ENCODE measurements at regions not wholly inside any gene's neighbourhood (a gene's known extent, or its start where the extent isn't known, plus 50 kb on each side); places are given as distances from the start of the nearest gene placed in this dataset.
A peak's percentile ranks its signal among the peaks of the same experiment; 100 is the strongest.

GRCh38 chr5:8332666-8333445, 463.9 kb downstream of the MTRR start:
- DNase-seq: no peak

- no peak for DNase-seq
These were observed 464.5 kb downstream of the MTRR start for GRCh38 chr5:8333485-8333884.

DNA sequence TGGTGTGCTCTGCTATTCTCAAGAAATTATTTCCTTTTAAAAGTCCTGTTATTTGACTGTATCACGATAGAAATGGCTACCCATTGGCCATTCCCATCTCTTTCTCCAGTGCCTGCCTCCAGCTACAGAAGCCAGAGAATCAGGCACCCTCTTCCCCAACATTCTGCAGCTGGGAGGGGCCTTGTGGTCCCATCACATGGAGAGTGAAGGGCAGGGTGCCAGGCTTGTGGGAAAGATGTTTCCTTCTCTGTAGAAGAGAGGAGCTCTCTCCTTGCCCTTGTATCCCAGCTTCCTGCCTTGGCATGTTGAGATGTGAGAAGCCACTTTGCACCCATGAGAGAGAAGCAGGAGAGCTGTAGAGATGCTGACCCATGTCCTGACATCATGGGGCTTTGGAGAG, 465.0 kb downstream of the MTRR start:
- DNase-seq: no peak

DNA sequence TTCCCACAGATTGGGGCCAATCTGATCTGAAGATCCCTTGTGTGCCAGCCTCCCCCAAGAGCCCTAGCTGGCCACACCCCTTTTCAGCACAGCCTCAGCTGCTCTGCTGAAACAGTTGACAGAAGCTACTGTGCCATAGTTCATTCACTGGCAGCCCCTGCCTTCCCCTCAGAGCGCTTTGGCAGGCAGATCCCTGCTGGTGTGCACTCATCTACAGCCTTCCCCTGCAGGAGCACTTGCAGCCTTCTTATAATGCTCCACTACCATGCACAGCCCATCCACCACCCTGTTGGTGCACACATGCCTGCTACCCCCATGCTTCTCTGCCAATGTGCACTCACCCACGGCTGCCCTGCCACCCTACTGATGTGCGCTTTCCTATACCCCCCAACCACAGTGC, 471.3 kb downstream of the MTRR start:
- no peak for DNase-seq

DNA sequence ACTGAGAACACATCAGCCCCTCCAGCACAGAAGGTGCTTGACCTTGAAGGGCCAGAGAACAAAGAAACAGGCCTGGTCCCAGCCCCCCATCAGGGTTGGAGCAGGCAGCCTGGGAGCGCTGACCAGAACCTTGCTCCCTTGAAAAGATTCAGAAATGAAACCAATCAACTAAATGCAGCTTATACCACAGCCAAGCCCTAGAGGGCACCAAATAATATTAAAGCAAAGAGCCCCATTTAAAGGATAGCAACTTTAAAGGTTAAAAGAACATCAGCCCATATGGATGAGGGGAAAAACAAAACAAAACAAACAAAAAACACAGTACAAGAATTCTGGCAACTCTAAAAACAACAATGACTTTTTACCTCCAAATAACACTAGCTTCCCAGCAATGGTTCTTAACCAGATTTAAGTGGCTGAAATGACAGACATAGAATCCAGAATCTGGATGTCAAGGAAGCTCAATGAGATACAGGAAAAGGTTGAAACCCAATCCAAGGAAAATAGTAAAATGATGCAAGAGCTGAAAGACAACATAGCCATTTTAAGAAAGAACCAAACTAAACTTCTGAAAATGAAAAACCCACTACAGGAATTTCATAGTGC, 471.9 kb downstream of the MTRR start:
- DNase-seq: peak; percentile 85

DNA sequence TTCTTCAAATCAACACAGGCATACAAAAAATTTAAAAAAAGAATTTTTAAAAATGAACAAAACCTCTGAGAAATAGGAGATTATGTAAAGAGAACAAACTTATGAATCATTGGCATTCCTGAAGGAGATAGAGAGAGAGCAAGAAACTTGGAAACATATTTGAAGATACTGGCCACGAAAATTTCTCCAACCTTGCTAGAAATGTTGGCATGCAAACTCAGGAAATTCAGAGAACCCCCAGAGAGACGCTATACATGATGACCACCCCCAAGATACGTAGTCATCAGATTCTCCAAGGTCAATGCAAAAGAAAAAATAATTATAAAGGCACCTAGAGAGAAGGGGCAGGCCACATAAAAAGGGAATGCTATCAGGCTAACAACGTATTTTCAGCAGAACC, 472.5 kb downstream of the MTRR start:
- DNase-seq: no peak

- no peak for DNase-seq
These were observed 479.0 kb downstream of the MTRR start for GRCh38 chr5:8347984-8348383.

DNA sequence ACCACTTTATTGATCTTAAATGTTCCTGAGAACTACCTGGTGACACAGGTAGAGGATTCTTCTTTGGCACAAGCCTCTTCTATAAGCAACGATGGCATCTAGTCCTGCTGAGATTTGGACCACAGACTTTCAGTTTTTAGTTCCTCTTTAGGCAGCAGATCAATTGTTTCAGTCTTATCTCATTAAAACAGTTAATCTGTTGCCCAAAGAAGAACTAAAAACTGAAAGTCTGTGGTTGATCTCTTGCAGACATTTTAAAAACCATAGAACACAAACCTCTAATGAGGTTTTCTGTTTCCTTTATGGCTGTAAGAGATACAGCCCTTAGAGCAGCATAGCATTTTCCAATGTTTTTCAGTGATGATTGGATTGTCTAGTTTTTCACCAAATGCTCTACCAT, 480.9 kb downstream of the MTRR start:
- DNase-seq: no peak

- DNase-seq: no peak
These were observed 481.8 kb downstream of the MTRR start for GRCh38 chr5:8350644-8351339.

DNA sequence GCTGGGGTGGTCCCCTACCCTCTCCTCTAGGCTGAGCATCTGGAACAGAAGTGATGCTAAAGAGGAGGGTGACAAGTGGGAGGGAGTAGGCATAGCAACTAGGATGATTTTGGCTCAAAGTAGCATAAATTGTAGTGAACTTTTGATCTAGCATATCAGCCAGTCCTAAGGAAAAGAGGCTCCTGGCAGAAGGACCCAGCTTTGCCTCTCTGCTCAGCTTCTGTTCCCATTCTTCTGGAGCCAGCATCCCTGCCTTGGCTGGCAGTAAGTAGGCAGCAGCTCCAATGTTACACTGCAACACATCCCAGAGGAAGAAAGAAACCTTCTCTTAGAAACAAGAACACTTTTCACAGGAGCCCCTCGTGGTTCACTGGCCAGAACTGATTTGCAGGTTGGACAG, 487.0 kb downstream of the MTRR start:
- no peak for DNase-seq

DNA sequence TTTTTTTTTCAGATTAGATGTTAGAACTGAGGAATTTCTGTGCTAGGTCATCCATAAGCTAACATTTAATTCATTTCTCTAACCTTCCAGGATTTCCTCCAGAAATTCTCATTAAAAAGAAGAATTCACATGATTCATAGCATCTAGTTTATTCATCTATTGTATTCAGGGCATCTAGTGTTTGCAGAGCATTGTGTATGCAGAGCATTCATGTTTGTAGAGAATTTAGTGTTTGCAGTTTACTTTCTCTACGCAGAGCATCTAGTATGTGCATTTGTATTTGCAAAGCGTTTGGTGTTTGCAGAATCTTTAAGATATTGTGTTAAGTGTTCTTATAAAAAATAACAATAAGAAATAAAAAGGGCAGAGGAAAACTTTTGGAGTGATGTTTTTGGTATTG, 491.1 kb downstream of the MTRR start:
- no peak for DNase-seq

GRCh38 chr5:8362495-8362894, 493.5 kb downstream of the MTRR start:
- DNase-seq: no peak

DNA sequence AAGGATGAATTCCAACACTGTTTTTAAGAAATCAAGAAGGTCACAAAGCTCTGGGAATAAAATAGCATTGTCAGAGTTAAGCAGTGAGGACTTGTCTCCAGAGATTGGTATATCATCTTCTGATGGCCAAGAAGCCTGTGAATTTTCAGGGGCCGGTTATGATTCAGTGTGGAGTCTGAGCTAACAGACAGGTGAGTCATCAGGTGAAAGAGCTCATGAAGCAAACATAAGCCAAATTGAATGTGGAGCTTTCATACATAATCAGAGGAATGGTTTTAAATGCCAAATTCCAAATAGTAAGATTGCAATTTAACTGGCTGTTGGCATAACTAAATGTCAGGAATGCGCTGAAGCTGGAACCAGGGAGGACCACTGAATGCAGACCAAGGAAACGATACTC, 494.2 kb downstream of the MTRR start:
- DNase-seq: no peak

- no peak for DNase-seq
These were observed 497.3 kb downstream of the MTRR start for GRCh38 chr5:8366266-8366665.

GRCh38 chr5:8376478-8376877, 507.5 kb downstream of the MTRR start:
- DNase-seq: no peak

DNA sequence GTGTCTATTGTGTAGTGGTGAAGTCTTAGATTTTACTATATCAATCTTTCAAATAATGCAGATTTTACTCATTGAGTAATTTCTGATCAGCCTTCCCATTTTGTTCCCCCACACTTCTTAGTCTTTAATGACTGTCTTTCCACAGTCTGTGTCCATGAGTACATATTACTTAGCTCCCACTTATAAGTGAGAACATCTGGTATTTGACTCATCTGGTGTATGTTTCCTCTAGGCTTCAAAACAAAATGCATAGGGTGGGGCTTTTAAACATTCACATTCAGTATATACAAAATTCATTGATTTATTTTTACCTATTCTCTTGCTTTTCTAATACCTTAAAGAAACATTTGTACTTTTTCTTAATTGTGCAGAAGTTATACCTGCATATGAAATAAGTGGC, 513.0 kb downstream of the MTRR start:
- no peak for DNase-seq

GRCh38 chr5:8382456-8382855, 513.5 kb downstream of the MTRR start:
- peak; percentile 59 for DNase-seq

- no peak for DNase-seq
These were observed 514.7 kb downstream of the MTRR start for GRCh38 chr5:8383616-8384015.

DNA sequence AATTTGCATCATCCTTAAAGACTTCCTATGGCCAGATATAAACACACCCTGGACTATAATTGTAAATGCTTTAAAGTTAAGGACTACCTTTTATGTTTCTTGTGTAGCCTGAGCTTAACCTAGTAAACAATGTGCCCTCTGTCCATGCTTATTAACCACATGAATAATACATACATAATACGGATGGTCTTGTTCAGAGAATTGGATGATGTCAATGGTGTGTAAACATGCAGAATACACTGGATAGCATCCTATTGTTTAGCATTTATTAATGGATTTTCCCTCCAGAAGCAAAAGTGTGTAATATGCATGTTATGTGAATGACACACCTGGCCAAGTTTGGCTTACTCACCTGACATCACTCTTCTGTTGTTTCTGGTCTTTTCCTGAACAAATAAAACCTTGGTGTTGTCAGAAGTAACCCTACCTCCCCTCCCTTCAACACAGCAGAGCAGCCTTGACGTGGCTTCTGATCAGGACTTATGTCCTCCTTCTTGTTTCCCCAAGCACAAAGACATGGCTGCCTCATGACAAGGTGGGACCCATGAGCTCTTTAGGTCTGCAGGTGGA, 517.9 kb downstream of the MTRR start:
- DNase-seq: peak; percentile 98

- no peak for DNase-seq
These were observed 523.0 kb downstream of the MTRR start for GRCh38 chr5:8391911-8392310.

- no peak for DNase-seq
These were observed 524.3 kb downstream of the MTRR start for GRCh38 chr5:8393240-8393639.

DNA sequence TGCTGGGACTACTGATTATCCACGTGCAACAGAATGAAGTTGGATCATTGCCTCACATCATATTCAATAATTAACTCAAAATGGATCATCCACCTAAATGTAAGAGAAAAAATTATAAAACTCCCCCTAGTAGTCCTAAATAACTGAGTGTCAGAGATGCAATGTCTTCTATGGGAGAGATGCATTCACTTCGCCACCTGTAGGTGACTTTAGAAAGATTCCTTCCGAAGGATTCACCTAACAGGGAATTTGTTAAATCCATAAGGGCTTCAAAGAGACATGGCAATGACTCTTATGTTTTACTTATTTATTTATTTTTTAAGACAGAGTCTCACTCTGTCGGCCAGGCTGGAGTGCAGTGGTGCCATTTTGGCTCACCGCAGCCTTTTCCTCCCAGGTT, 526.0 kb downstream of the MTRR start:
- DNase-seq: no peak

DNA sequence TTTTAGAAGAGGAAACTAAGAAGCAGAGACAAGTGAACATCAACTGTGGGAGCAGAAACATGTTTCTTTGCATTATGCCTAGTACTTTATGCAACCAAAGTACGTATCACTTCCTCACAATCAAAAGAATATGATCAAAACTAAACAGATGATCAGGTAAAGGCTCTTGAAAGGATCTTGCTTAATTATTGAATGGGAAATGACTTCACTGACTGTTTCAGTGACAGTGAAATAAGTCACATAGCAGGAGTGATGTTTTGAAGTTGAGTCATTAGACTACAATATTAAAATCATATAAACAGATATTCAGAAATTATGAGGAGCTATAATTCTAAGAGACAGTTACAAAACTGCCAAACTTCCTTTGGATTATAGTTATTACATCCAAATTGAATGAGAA, 527.3 kb downstream of the MTRR start:
- DNase-seq: no peak

DNA sequence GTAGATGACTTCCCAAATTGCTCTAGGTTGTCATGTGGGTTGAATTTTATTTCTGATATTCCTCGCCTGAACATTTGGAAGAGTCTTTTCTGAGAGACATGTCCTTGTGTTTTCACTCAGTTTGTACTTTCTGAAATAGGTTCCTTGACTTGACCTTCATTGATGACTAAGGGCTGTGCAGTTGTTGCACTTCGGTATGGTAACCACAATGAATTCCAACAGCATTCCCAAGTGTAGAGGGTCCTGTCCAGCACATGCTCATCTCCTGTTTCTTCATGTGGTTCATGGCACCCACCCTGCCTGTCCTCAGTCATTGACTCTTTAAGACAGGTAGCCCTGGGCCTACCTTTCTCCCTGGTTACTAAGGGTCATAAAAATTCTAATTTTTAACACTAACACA, 527.8 kb downstream of the MTRR start:
- no peak for DNase-seq
